ENCODE measurements at regions not wholly inside any gene's neighbourhood (a gene's known extent, or its start where the extent isn't known, plus 50 kb on each side); places are given as distances from the start of the nearest gene placed in this dataset.

- Histone ChIP-seq H3K4me3 (replicated peaks; ENCODE audit: insufficient read depth, low read length) (no peak overlapping the region), H3K27ac (replicated peaks) (no peak overlapping the region), H3K27me3 (ENCODE audit: insufficient read depth, poor library complexity, severe bottlenecking) (no peaks in the 10 kb centered on the region)
- TF ChIP-seq, protein P1, sequence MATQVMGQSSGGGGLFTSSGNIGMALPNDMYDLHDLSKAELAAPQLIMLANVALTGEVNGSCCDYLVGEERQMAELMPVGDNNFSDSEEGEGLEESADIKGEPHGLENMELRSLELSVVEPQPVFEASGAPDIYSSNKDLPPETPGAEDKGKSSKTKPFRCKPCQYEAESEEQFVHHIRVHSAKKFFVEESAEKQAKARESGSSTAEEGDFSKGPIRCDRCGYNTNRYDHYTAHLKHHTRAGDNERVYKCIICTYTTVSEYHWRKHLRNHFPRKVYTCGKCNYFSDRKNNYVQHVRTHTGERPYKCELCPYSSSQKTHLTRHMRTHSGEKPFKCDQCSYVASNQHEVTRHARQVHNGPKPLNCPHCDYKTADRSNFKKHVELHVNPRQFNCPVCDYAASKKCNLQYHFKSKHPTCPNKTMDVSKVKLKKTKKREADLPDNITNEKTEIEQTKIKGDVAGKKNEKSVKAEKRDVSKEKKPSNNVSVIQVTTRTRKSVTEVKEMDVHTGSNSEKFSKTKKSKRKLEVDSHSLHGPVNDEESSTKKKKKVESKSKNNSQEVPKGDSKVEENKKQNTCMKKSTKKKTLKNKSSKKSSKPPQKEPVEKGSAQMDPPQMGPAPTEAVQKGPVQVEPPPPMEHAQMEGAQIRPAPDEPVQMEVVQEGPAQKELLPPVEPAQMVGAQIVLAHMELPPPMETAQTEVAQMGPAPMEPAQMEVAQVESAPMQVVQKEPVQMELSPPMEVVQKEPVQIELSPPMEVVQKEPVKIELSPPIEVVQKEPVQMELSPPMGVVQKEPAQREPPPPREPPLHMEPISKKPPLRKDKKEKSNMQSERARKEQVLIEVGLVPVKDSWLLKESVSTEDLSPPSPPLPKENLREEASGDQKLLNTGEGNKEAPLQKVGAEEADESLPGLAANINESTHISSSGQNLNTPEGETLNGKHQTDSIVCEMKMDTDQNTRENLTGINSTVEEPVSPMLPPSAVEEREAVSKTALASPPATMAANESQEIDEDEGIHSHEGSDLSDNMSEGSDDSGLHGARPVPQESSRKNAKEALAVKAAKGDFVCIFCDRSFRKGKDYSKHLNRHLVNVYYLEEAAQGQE (IDR thresholded peaks at IDR 0.05; ENCODE audit: insufficient replicate concordance, low read depth): no peak
- TF ChIP-seq POLR2AphosphoS5 (IDR thresholded peaks at IDR 0.05; ENCODE audit: low read depth): no peak
- no peak for TF ChIP-seq CTCF (IDR thresholded peaks at IDR 0.05; ENCODE audit: insufficient read depth, low read length)
- TF ChIP-seq GABPA (IDR thresholded peaks at IDR 0.05; ENCODE audit: low read depth): no peak
- no peak for TF ChIP-seq SPI1 (IDR thresholded peaks at IDR 0.05; ENCODE audit: borderline replicate concordance, low read depth)
- DNase-seq (ENCODE audit: low read depth in 1 of 2, low spot score in 1 of 2): no peak
These were observed 59.6 kb upstream of the FAM180A start for GRCh38 chr7:135808206-135808605.

DNA sequence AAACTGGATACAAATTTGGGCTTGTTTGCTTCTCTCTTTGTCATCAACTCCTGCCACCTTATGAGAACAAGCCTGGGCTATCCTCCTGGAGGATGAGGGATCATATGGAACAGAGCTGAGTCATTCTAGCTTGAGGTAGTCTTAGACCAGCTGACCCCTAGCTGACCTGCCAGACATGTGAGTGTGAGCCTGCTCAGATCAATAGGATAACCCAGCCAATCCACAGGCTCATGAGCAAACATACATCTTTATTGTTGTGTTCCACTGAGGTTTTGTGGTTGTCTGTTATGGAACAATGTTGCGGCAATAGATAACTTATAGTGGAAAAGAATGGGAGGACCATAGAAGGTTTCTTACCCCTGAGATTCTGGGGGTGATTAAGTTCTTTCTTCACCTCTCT lies 54.5 kb upstream of the FAM180A start:
- Histone ChIP-seq H3K4me3 (replicated peaks; ENCODE audit: insufficient read depth, low read length) (no peak overlapping the region), H3K27ac (replicated peaks) (no peak overlapping the region), H3K27me3 (ENCODE audit: insufficient read depth, poor library complexity, severe bottlenecking) (no peaks in the 10 kb centered on the region)
- DNase-seq (ENCODE audit: low read depth in 1 of 2, low spot score in 1 of 2): no peak
- TF ChIP-seq CTCF (IDR thresholded peaks at IDR 0.05; ENCODE audit: insufficient read depth, low read length) (no peak), POLR2AphosphoS5 (IDR thresholded peaks at IDR 0.05; ENCODE audit: low read depth) (no peak), GABPA (IDR thresholded peaks at IDR 0.05; ENCODE audit: low read depth) (no peak), SPI1 (IDR thresholded peaks at IDR 0.05; ENCODE audit: borderline replicate concordance, low read depth) (no peak)
- TF ChIP-seq, protein P1 (IDR thresholded peaks at IDR 0.05; ENCODE audit: insufficient replicate concordance, low read depth): no peak

- no peak overlapping the region for H3K4me3 ChIP-seq (replicated peaks; ENCODE audit: insufficient read depth, low read length)
- TF ChIP-seq, protein P1 (IDR thresholded peaks at IDR 0.05; ENCODE audit: insufficient replicate concordance, low read depth): peak; percentile 80
- TF ChIP-seq CTCF (IDR thresholded peaks at IDR 0.05; ENCODE audit: insufficient read depth, low read length) (no peak), SPI1 (IDR thresholded peaks at IDR 0.05; ENCODE audit: borderline replicate concordance, low read depth) (no peak)
- H3K27ac ChIP-seq (replicated peaks): no peak overlapping the region
- no peaks in the 10 kb centered on the region for H3K27me3 ChIP-seq (ENCODE audit: insufficient read depth, poor library complexity, severe bottlenecking)
- no peak for DNase-seq (ENCODE audit: low read depth in 1 of 2, low spot score in 1 of 2)
These were observed 54.1 kb upstream of the FAM180A start for GRCh38 chr7:135802697-135803096.

Data from HL-60 (cell line).